Myocyte (in vitro differentiated cells): ENCODE measurements at regions not wholly inside any gene's neighbourhood (a gene's known extent, or its start where the extent isn't known, plus 50 kb on each side); places are given as distances from the start of the nearest gene placed in this dataset.

Source experiments
- DNase-seq: peaks from one replicate; pipeline ENCODE4 v3.0.0-alpha.2; 2012; ENCODE audit warnings: low read depth

DNA sequence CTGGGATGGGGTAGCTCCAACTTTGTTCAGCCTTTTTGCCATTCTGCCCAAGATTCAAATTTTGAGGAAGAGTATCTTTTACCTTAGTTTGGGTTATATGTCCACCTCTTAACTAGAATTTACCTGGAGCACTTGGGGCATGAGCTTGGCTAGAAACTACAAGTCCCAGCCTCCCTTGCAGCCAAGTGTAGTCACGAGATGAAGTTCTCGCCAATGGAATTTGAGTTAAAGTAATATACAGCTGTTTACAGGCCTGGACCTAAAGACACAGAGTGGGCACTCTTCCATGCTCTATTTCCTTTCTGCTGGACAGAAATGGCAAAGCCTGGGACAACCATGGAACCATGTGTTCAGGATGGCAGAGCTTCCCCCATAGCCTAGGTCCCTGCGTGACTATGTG lies 233.6 kb upstream of the GATB start:
- no peak for DNase-seq

DNA sequence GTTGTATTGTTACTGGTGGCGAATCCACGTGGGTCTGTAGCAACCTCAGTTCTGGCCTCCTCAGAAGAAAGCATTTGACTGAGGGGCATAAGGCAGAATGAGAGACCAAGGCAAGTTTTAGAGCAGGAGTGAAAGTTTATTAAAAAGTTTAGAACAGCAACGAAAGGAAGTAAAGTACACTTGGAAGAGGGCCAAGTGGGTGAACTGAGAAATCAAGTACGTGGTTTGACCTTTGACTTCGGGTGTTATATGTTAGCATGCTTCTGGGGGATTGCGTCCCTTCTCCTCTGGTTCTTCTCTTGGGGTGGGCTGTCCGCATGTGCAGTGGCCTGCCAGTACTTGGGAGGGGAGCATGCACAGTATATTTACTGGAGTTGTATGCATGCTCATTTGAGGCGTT lies 232.7 kb upstream of the GATB start:
- DNase-seq = no peak

DNA sequence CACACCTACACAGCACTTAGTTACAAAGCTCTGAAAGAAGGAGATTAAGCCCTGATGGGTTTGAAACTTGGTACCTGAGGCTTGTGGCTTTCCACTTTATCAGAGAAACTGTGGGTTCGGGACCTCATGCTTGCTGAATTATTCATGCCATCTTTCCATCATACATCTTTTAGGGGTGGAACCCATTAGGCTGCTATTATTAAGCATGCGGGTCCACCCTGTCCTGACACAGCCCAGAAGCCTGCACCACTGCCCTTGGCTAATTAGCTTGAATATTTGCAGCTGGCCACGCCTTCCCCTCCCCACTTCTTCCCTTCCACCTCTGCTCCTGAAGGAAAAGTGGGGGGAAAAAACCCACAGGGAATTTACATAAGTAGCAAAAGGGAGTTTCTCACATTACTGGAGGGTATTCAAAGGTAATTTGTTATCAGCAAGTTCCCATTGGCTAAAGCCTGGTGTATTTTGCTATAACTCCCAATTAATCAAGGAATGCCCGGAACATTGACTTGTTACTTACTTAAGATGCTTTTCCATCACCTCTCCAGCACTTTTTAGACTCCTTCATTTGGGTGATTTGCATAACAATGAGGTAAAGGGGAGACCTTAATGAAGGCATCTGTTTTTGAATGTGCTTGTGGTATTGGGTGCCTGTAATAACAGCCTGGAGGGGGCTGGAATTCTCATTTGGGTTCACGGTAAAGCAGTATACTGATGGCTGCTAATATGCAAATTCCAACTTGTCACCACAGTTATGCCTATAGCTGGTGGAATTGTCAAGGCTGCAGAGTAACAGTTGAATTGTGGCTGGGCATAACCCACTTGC lies 231.7 kb upstream of the GATB start:
- DNase-seq = no peak

DNA sequence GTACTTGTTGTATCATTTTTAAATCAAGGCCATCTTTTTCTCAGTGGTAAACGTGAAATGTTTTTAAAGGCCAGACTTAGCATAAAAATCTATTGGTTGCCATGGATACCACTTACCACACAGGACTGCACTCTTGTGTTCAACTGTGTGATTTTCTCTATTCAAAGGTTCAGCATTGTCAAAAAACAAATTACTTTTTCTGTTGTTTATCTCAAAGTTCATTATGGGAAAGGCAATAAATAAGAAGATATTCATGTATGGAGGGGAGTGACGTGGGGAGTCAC lies 231.0 kb upstream of the GATB start:
- no peak for DNase-seq

DNA sequence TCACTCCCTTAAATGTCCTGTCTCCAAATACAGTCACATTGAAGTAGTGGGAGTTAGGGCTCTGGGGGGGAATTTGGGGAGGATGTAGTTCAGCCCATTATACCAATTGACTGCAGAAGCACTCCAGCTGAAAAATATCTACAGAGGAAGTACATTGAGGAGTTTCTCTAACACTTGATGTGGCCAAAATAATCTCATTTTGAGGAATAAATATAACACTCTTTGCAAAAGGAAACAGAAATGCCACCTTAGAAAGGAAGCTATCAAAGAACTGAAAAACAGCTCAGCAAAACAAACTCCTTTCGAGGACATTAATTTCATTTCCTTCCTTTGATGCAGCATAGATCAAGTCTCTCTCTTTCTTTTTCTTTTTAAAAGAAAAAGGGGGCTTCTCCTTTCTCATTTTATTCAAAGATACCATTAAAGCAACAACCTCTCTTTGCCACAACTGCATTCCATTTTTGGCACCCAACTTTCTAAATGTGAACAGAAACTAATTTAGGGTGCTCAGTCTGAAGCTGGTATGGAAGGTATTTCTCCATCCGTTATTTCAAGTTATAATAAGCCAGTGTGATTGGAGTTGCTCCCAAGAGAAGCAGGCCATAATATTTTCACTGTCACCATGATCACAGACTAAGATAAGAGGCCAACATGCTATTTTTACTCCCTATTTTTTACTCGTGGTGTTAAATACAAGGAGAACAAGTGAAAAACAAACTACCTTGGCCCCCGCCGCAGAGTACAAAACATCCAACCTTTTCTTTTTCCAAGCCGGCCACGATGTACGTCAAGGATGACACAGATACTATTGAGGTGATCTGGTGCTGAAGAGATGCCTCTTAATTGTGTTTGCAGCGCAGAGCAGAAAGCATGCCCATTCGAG lies 230.4 kb upstream of the GATB start:
- DNase-seq = no peak

DNA sequence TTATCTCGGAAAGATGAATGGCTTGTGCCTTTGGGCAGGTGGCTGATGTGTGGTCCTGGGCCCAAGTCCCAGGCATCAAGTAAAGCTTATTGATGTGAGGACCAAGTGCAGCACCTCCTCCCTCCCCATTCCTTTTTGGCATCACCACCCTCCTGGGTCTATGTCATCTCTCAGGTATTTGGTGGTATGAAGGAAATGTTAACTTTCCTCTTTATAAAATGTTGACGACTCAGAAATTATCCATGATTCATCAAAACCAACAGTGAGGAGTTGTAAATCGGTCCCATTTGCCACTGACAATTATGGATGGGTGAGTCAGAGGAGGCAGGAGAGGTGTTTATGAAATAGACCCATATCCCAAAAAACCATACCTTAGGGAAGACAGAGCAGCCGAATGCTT lies 229.4 kb upstream of the GATB start:
- DNase-seq = peak; percentile 18

DNA sequence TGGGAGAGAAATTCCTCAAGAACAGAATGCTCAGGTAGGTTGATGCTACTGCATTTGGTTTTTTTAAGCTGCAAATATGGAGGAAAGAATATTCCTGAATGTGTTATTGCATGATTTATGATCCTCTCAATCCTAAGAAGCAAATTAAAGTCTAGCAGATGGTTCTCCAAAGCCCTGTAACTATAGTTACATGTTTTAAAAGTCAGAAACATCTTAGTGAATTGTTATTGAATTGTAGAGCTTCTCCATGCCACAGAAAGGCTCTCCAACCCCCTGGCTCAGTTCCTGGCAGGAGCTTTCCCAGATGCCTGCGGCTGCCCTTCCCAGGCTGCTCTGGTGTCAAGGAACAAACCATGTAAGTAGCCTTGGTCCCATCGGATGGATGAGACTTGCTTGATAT lies 227.8 kb upstream of the GATB start:
- DNase-seq = no peak

DNA sequence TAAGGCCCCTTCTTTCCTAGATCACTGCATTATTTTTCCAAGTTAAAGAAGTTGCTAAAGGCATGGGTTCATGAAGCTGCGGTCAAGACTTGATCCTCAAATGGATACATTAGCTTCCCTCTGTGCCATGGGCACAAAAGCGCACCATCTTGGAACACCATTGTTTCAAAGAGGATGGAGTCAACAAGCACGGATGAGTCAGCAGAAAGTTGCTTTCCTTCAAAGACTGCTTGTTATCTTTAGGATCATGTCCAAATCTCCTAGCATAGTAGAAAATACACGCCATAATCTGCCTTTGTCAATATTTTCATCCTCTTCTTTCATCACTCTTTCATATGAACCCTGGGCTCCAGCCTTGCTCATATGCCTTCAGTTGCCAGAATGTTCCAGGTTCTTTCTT lies 226.8 kb upstream of the GATB start:
- no peak for DNase-seq

DNA sequence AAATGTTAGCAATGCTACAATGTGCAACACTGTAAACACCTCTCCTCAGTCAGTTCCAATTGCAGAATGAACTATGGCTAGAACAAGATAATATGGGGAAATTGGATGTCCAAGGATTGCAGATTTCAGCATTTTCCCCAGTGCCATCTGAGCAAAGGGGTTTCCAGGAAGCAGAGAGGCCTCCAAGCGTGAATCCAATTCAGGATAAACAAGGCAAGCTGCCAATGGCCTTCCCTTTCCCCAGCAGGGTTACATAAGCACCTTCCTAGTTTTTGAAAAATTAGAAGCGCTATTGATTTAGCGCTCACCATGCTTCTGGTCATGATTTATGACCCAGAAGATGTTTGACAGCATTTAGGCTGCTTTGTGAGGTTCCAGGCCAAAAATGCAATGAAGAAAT lies 223.0 kb upstream of the GATB start:
- no peak for DNase-seq

DNA sequence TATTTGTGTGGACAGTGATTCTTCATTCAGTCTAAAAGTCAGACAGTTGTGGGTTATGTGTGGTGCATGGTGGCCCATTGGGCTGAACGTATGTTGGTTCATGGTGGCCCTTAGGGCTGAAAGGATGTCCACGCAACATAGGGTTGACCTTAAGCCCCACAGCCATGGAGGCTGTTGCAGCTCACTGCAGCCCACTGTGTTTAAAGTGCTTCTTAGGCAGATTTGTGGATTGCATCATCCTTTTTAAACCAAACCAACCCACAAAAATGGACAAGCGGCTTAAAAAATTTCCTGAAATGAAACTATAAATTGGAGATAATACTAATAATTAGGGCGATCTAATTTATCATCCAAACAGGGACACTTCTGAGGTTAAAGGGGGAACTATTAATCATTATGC lies 219.0 kb upstream of the GATB start:
- DNase-seq = no peak

DNA sequence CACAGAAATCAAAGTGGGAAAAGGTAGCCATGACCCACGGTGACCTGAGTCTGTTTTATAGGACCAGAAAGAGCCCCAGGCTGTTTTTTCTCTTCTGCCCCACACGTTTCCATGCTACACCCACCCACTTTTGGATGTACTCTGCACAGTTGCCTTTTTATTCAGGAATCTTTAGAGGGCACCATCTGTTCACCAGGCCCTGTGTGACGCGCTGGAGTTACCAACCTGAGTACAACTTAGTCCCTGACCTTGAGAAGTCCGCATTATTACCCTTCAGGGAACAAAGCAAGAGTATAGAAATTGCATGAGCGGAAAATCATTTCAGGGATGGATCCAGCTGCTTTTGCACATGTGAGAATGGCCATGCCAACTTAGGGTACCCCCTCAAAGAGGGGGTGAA lies 207.8 kb upstream of the GATB start:
- DNase-seq = no peak

DNA sequence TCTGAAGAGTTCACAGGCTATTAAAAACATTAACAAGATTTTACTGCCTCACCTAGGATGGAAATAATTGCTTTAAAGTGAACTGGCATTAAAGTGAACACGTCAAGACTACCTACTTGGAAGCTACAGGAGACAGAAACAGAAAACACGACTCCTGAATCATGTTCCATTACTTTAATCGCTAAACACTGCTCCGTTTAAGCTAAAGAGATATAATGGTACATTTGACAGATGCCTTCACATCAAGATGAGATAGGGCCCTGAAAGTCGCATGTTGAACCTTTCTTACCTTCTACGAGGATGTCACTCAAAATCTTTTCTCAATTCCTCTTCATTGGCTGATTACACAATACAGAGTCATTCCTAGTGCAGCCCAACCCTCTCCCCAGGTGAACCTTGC lies 206.3 kb upstream of the GATB start:
- no peak for DNase-seq

DNA sequence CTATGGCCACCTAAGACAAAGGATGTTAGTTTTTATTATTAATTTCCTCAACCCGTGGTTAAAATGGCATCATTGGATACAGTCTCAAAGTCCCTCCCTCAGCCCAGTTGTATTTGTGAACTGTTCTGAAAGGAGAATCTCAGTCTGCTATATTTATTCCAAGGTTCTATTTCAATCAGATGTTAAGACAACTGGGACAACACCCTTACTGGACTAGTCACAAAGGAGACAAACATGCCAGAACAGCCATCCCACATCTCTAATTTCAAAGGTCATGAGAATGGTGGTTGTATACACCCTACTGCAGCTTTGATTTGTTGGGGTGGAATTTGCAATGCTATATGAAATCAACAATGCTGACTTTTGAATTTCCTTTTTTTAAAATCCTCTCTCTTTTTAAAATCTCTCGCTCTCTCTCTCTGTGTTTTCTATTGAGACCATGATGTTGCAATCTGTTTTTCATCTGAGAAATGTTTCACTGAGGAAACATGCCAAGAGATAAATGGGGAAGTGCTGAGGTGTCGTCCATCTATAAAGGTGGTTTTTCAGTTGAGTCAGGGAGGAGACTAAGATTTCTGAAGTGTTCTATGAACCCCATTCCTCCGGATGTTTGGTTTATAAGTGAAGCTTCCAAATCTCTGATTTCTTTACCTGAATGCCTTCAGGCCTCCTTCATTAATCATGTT lies 201.5 kb upstream of the GATB start:
- DNase-seq = peak; percentile 77

DNA sequence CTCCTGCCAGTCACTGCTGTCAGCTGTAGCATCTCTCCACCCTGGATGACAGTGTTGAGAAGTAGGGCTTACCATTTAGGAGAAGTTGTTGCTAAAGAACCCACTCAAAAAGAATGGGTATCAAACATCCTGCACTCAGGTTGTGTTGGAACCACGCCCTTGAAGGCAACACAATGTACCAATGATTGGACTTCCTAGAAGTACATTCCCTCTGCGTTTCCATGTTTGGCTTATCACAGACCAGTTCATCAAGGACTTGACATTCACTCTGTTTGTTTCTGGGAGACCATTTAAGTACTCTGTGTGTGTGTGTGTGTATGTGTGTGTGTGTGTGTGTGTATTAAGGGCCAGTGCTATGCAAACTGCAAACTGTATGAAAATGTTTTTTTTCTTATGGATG lies 200.6 kb upstream of the GATB start:
- no peak for DNase-seq

DNA sequence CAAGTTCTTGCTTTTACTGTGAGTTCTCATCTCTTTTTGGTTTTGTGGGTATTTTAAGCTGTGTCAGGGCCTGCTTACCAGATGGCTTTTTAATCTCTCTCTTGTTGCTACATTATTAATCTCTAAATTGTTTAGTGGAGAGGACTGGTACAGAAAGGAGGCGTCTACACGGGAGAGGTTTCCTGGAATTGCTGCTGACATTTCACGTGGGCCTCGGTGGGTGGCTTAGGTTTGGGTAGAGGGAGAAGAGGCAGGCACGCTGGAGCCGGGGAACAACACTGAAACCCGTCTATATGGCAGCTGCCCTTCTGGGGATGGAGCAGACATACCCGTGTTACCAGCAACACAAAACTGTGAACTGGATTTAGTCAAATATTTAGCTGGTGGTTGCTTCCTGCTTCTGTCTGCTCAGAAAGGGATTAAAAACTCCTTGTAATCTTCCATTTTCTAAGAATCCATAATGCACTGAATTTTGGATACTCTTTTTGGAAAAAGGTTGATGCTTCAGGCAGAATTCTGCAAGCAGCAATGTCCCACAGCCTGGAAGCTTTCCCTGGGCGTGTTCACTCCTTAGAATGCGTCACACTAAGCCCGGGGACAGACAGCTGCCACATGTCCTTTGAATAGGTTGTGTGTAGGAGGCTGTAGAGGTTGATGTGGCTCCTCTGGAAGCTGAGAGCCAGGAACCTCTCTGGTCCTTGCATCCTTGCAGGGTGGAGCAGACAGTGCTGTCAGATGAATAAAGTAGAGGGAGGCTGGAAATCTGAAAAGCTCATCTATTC lies 199.8 kb upstream of the GATB start:
- peak; percentile 68 for DNase-seq

DNA sequence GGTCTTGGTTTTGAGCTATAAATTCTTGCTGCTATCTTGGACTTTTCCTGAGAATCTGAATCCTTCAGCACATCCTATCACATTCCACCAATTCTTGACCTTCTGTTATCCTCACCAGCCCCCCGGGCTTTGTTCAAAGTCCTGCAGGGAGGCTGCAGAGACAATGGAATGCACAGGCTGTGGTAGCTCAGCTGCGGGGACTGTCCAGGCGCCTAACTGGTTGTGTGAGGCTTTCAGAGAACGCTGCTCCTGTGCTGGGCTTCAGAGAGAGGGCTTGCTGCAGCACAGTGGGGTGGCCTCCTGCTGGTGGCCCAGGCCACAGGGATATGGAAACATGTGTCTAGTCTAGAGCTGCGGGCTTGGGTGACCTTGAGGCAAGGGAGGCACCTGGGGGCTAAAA lies 196.3 kb upstream of the GATB start:
- no peak for DNase-seq

DNA sequence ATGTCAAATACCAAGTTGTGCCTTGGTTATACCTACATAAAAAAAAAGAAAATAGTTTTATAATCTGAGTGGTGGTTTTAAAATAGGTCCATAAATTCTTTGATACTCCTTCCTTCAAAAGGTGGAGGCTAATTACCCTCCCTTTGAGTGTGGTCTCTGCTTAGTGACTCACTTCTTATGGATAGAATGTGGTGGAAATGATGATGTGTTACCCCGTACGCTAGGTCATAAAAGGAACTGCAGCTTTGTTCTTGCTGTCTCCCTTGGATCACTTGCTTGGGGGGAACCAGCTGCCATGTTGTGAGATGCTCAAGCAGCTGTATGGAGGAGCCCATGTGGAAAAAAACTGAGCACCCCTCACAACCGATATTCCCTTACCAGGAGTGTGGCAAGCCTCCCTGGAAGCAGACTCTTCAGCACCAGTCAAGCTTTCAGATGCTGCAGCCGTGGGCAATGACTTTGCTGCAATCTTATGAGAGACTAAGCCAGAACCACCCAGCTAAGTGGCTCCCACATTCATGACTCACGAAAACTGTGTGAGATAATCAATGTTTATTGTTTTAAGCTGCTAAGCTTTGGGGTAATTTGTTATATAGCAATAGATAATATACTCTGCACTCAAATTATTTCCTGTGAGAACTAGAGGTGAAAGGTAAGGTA lies 195.0 kb upstream of the GATB start:
- no peak for DNase-seq

DNA sequence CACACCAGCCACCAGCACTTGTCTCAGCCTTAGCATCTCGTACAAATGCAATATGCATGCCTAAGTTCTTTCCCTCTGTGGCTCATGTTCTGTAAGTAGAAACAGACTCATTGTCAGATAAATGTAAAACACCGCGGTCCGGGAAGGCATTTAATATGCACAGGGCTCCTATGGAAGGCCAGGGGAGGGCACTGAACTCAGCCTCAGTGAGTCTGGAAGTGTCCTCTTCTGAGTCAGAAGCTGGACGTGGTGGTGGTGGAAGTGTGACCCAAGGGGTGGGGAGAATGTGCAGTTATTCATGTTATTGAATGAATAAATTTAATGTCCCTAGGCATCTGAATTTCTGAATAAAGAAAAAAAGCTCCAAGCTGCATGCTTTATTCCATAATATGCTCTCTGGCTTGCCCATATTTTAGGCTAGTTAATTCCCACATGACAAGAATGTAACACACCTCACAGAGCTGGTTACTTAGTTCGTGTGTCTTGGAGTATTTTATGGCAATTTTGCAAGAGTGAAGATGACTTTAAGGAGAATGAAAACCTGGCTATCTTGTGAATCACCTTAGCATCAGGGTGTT lies 193.1 kb upstream of the GATB start:
- no peak for DNase-seq

DNA sequence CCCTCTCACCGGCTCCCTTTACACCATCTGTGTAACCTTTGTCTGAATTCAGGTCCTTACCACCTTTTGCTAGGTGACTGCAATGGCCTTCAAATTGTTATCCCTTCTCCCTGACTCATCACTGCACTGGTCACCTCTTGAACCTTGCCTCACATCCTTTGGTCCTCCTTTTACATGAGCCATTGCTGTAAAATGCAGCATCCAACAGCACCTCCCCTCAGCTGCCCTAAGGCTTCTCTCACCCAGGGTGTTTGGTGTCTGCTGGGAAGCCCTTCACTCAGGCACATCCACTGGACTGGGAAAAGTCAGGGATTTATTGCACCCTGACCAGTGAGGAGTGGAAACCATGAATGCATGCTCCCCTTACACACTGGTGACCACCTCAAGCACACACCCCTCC lies 192.5 kb upstream of the GATB start:
- no peak for DNase-seq

DNA sequence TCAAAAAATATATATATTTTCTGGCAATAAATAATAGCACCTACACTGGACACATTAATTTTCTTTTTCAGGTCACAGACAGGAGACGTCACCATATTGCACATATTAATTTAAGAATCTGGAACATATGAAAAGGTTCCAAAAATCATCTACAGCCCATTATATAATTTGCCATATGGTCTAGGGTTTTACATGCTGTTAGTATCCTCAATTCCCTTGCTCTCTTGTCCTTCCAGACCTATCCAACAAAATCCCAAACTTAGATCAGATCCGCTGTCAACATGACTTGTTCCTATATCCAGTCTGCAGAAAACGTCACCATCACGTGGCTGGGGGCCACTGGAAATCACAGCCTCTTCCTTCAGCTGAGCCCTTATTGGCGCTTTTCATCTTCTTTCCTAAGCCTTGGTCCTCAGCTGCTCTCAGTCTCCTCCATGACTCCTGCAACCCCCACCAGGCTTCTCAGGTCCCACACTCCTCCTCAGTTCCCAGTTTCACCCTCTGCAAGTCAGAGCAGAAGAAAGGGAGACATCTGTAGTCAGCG lies 192.0 kb upstream of the GATB start:
- DNase-seq = no peak
